HG03520 (cell line): ENCODE measurements at regions not wholly inside any gene's neighbourhood (a gene's known extent, or its start where the extent isn't known, plus 50 kb on each side); places are given as distances from the start of the nearest gene placed in this dataset.

Experiments used
- ATAC-seq: cut with Tn5 transposase; IDR thresholded peaks from one replicate; pipeline ENCODE4 v1.9.1; 2021; ENCODE audit warnings: mild to moderate bottlenecking, moderate library complexity; ENCODE audit not compliant: unreplicated experiment

GRCh38 chr9:86545090-86545489 is 190.9 kb upstream of the TUT7 start:
- ATAC-seq, result no peak

DNA sequence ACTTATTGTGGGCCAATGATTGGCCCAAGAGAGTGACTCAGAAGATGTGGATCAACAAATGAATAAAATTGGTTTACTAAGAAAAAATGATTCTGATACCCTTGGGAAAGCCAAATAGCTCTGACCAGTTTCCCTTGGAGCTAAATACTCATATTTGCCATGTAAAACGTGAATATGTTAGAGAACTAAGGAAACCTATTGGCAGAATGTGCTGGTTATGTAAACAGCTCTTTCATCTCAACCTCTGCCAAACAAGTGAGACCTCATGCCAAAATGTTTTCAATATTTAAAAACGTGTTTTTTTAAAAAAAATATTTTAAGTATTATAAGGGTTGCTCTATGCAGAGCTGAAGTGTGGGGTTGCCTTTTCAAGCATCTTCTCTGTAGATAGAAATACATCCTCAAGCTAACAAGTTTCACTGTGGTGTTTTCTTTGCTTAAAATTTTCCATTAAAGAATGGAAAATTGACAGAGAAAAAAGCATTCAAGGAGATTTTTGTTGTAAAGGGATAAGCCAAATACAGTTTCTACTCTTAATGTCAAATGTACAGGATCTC is 186.9 kb upstream of the TUT7 start:
- no peak for ATAC-seq

GRCh38 chr9:86535406-86535915 is 181.3 kb upstream of the TUT7 start:
- ATAC-seq, result no peak

DNA sequence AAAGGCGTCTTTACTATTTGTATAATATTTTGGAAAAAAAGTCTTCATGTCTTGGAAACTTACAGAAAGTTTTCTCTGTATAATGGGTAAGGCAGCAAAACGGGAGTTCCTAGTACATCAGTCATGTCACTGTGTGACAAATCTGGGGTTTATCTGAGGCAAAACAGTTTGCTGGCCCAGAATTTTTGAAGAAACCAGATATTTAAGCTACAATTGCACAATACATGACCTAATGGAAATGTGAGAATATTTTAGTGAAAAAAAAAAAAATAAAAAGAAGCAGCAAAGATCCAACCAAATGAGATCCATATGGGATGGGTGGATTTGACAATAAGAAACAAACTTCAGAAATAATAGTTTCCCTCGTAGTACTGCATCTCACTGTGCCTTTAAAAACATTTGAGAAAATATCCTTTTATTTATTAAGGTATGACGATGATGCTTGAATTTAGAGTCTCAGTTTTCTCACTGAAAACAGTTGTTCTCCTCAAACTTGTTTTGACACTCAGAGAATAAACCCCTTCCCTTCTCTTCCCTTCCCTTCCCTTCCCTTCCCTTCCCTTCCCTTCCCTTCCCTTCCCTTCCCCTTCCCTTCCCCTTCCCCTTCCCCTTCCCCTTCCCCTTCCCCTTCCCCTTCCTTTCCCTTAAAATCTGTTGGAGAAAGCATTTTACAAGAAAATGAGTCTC is 180.5 kb upstream of the TUT7 start:
- no peak for ATAC-seq

GRCh38 chr9:86531971-86532640 is 177.9 kb upstream of the TUT7 start:
- ATAC-seq, result no peak

DNA sequence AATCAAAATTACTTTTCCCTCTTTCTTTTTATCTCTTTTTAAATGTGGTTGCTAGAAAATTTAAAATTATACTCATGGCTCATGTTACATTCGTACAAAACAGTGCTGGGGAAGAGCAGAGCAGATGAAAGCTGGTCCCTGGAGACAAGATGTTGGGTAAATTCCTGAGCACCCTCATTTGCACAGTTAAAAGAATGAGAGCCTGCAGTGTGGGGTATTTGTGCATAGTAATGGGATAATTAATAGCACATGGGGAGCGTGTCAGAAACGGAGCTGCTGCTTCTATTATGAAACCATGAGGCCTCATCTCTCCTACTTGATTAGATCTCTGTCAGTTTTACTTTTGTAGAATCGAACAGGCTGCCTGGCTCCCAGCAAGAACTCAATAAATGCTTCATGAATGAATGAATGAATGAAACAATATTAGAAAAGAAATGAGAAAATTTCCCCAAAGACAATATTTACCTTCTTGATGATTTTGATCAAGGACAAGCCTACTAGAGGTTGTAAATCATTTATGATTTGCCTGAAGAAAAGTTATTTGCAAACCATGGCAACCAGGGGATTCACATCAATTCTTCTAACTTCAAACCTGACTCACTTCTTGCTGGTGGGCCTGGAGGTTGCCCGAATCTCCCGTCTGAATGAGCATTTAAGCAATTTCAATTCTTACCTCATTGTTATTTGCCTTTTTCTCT is 177.2 kb upstream of the TUT7 start:
- no peak for ATAC-seq

- ATAC-seq, result no peak
Measured at GRCh38 chr9:86529496-86530275, 175.5 kb upstream of the TUT7 start.

- no peak for ATAC-seq
Measured at GRCh38 chr9:86526021-86526420, 171.8 kb upstream of the TUT7 start.

DNA sequence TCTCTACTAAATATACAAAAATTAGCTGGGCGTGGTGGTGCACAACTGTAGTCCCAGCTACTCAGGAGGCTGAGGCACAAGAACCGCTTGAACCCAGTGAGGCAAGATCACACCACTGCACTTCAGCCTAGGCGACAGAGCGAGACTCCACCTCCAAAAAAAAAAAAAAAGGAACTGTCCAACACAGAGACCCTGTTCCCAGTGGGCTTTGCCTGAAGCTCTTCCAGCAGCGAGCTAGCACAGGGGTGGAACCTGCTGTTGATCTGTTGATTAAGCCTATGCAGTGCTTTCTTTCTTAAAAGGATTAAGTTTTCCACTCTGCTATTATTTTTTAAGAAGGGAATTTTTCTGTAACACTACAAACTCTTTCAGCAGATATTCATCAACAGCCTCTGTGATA is 171.0 kb upstream of the TUT7 start:
- ATAC-seq, result no peak

- ATAC-seq, result no peak
Measured at GRCh38 chr9:86521977-86522376, 167.8 kb upstream of the TUT7 start.

DNA sequence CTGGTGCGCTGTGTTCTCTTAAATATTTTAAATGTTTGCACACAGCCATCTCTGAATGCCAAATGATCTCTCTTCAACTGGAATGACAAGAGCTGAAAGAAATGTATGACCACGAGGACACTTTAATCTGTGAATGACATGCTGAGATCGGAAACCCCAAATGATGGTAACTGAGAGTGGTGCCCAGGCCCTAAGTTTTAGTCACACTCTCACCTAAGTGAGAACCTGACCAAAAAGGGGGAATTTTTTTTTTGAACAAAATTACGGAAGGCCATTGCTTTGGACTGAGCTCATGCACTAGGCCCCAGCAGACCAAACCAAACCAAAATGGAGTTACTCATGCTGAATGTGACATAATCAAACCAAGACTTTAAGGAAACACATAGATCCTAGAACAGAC is 167.1 kb upstream of the TUT7 start:
- ATAC-seq, result no peak

GRCh38 chr9:86519066-86519615 is 164.9 kb upstream of the TUT7 start:
- ATAC-seq, result no peak

- ATAC-seq, result no peak
Measured at GRCh38 chr9:86517475-86517874, 163.3 kb upstream of the TUT7 start.

DNA sequence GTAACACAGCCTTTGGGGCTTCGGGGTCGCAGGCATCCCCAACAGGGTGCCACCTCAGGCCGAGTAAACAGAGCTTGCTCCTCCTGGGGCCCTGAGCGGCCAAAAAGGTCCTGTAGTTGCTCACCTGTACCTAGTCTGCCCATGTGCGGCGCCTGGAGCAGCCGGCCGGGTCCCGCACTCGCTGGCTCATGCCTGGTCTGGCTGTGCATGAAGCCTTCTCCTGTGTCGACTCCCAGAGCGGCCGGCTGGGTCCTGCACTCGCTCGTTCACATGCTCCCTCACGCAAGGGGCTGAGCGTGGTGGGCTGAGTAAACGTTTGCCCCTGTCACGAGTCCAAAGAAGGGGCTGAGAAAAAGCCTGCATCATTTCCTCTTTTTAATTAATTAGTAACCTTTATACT is 162.4 kb upstream of the TUT7 start:
- no peak for ATAC-seq

GRCh38 chr9:86515221-86515620 is 161.0 kb upstream of the TUT7 start:
- no peak for ATAC-seq

- no peak for ATAC-seq
Measured at GRCh38 chr9:86513429-86513828, 159.2 kb upstream of the TUT7 start.

- ATAC-seq, result no peak
Measured at GRCh38 chr9:86512929-86513328, 158.7 kb upstream of the TUT7 start.

DNA sequence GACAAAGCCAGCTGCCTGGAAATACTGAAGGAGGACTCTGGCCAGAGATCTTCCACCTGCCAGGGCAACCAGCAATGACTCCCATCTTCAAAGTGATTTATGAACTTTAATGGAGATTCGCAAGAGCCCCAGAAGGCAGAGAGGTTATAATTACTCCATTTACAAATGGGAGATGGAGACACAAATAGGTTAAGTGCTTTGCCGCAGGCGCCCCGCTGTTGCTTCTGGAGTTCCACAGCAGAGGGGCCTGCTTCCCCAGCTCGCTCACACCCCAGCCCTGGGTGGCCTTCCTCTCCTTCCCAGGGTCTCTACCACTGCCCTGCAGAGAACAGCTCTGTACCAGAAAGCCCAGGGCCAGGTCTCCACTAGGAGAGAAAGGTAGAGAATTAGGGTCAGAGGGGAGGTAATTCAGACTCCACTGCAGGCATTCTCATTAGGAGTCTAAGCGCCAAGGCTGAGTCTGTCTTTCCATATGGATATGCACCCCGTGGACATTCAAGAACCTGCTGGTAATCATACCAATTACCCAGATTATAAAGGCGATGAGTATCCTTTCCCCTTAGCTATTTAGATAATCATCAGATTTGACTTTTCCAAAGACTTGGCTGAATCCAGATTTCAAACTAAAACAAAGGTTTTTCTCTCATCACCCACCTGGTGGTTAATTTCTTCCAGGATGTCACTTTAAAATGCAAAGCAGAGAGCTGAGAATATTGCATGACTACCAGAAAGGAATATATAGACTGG is 157.6 kb upstream of the TUT7 start:
- ATAC-seq, result no peak

GRCh38 chr9:86508208-86508903 is 154.1 kb upstream of the TUT7 start:
- ATAC-seq, result peak; percentile 85
